ENCODE measurements at regions not wholly inside any gene's neighbourhood (a gene's known extent, or its start where the extent isn't known, plus 50 kb on each side); places are given as distances from the start of the nearest gene placed in this dataset.
"Not testable (repeated sequence)": the region's sequence is repeated elsewhere in the genome, so short reads cannot be mapped to it uniquely, and the experiment has no call there.

DNA sequence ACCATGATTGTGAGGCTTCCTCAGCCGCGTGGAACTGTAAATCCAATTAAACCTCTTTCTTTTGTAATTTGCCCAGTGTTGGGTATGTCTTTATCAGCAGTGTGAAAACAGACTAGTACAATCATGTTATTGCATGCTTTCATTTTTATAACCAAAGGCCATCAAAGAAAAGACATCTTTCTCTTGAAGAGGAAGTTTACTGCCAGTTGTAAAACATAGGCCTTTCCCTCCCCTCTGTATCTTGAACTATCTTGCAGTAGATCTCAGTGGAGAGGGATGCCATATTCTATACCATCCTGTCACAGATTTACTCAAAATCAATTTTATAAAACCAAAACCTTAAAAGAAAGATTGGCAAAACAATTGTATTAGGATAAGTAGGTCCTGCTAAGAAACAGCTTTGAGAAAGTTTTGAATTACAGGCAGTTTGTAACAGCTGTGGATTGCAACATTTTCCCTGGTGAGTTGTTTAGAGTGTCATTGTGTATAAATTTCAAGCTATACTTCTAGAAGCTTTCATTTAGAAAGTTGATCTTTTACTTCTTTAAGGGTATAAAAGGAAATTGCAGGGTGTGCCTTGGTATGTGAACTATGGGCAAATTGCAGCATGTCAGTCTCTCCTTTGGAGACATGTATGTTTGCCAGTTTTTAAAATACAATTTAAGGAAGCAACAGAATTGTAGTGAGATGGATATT is 128.0 kb downstream of the ATP23 start:
- DNase-seq, result no peak

DNA sequence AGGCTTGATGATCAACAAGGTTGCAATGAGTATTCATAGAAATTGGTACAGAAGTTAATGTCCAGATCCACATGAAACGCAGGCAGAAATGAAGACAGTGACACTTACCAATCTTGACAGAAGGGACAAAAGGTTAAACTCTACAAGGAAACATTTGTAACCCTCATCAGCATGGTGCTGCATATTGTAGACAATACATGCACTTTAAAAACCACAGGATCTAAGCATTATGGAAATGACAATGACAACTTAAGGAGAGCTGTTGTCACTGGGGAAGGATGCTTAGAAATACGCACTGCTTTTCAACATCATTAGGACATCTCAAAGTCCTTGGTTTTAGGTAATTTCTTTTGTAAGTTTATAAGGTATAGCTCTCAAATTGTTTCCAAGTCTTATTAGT is 130.6 kb downstream of the ATP23 start:
- DNase-seq, result no peak

DNA sequence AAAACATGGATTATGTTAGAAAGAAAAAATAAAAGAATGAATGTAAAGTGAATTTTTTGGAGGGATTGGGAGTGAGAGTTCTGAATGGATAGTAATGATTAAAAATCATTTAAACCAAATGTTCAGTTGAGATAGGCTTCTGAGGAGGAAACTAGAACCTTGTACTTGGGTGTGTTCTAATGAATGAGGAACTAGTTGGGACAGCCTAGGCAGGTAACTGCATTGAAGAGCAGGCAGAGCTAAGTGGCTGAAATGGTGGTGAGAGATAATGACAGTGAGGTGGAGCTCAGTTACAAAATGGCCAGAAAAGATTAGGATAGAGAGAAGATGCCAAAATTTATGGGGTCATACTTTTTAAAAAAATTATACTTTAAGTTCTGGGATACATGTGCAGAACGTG is 132.9 kb downstream of the ATP23 start:
- no peak for DNase-seq

DNA sequence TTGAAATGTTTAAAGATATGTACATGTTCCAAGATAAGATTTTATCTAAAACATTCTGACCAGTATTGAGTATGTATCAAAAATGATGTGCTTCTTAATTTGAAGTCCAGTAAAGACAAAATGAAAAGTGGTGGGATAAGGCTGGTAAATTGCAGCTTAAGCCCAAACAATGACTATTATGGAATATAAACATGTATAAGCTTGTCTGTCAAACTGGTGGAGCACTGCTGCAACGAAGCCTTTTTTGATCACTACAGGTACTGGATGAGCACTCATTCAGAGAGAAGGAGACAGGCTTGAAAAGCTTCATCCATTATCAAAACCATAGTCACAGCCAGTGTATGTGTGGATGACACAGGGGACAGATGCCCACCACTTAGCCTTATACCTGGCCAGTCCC is 138.4 kb downstream of the ATP23 start:
- no peak for DNase-seq

DNA sequence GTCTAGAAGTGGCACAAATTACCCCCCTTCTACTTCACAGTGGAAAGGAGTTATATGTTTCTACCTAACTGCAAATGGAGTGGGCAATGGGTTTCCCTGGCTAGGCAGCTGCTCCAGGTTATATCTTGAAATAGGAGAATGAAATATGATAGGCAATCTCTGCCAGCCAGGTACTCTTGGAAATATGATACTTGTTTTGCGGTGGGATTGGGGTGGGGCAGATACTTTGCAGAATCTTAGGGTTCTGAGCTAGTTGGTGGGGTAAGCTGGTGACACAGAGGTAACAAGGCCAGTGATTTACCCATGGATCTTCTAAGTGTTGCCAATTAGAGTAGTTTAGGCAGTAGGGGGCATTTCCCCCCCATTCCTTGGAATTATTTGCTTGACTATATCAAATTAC is 140.1 kb downstream of the ATP23 start:
- peak; percentile 3 for DNase-seq

DNA sequence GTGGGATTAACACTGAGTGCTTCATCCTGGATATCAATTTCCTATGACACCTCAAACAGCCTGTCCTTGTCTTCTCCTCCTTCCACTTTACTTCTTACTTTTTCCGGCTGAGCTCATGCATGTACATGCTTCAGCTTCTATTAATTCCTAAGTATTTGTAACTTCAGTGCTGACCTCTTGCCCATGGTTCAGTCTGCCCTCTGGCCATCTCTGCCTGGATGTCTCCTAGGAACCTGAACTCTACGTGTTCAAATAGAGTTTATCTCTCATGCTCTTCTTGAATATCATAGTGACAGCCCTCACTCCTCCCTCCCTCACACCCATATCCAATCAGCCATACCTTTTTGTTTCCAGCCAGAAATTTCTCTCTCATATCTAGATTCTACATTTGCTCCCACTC is 141.6 kb downstream of the ATP23 start:
- DNase-seq, result no peak

DNA sequence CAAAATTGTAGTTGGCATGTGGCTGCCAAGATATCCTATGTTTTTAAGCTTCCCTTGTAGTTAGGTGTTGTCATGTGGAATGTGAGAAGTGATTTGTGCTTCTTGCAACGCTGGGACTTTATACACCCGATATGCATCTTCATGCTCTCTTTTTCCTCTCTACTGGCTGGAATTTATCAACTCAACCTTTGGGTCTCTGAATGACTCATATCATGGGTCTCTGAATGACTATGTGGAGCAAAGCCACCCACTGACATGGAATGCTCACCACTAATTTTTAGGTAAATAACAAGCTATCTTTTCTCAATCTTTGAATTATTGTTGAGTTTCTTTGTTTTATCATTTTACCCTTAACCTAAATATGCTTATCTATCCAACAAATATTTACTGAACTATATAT is 144.6 kb downstream of the ATP23 start:
- no peak for DNase-seq

DNA sequence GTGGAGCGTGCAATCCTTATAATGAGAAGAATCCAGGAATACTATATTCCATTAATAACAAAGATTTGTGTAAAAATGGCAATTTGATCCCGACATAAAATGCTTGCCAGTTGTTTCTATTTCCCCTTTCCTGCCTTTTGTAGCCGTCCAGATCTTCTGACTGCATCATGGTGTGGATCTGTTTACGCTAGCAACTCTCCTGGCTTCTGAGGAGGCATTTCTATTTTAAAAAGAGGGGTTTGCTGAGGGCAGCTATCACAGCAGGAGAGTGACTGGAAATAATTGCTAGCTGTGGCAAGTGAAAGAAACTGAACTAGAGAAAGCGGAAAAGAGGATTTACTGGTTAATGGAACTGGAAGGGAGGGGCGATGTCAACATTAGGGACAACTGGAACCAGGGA is 145.6 kb downstream of the ATP23 start:
- DNase-seq, result no peak

DNA sequence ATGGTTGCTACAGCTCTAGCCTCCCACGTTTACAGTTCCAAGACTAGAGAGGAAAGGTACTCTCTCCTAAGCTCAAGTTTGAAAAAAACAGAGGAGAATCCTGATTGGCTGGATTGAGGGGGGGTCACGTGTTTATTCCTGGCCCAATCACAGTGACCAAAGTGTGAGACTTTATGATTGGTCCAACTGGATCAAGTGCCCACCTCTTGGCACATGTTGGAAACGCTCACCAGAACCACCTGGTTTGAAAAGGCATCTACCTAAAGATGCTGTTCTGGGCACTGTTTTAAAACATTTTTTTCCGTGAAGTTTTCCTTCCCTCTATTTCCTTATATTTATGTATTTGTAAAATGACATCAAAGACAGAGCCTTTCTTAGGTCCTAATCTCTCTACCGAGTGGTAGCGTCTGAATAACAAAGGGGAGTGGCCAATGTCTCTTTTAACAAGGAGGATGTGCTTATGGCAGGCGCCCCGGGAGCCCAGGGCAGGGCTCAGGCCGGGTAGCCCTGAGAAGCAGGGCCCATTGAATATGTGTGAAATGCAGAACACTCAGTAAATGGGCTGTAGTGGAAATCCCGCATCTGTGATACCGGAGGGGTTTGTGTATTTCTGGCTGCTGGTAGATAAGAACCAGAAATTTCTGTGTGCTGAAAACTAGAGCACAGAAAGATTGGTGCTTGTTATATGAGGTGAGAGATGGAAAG is 146.2 kb downstream of the ATP23 start:
- no peak for DNase-seq

DNA sequence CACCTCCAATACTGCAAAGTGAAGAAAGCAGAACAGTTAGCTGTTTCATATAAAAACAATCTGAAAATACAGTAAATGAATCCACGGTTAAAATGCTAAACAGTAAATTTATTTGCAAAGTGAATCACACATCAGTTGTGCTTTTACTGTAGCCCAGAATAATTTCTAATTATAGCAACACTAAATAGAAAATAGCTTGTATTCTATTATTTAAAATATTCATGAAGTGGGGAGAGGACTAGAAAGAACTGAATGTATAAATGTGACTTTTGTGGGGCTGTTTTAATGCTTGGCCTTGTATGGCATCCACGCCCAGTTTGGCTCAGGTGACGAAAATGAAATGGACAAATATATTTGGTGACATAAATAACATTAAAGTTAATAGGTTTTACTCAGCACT is 148.2 kb downstream of the ATP23 start:
- no peak for DNase-seq

DNA sequence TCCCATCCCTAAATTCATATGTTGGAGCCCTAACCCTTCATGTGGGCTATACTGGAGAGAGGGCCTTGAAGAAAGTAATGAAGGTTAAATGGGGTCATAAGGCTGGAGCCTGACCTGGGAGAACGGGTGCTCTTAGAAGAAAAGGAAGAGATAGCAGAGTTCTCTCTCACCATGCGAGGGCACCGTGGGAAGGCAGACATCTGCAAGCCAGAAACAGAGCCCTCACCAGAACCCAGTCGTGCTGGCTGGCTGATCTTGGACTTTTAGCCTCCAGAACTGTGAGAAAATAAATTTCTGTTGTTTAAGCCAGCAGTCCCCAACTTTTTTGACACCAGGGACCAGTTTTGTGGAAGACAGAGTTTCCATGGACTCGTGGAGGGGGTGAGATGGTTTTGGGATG is 149.3 kb downstream of the ATP23 start:
- no peak for DNase-seq

DNA sequence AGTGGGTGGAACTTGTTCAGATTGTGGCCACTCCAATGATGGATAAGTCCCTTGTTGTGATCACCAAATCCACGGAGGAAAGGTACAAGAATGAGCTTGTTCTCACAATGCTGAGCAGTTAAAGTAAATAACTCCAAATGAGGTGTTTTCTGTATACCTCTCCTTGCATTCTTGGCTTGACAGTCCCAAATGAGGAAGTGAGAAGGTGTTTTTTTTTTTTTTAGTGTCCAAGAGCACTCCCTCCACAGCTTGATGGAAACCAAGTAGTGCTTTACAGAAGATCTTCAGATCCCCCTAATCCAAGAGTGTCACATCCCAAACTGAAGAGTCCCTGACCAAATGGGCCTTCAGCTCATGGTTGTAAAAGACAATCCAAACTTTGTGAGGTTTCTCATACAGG is 153.6 kb downstream of the ATP23 start:
- no peak for DNase-seq

DNA sequence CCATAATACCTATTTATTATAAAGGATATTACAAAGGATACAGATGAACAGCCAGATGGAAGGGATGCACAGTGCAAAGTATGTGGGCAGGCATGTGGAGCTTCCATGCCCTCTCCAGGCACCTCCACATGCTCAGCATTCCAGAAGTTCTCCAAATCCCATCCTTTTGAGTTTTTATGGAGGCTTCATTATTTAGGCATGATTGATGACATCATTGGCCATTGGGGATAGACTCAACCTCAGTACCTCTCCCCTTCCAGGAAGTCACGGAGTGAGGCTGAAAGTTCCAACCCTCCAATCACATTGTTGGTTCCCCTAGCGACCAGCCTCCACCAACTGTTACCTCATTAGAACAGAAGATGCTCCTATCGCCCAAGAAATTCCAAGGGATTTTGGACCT is 156.4 kb downstream of the ATP23 start:
- DNase-seq, result no peak

DNA sequence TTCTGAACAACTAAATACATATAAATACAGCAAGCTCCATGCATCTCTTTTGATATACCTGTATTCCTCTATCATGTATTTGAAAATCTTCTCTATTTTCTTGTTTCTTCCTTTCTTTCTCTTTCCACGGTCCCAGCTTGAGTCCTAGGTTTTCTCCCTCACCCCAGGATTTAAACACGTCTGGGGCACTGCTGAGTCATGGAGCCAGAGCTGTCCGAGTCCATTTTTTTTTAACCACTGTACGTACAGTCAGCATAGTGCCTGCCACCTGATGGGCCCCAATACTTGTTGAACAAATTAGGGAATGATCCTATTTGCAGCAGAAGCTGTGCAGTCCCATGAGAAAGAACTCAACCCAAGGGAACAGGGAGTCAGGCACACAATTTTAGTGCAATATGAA is 158.1 kb downstream of the ATP23 start:
- DNase-seq, result no peak

DNA sequence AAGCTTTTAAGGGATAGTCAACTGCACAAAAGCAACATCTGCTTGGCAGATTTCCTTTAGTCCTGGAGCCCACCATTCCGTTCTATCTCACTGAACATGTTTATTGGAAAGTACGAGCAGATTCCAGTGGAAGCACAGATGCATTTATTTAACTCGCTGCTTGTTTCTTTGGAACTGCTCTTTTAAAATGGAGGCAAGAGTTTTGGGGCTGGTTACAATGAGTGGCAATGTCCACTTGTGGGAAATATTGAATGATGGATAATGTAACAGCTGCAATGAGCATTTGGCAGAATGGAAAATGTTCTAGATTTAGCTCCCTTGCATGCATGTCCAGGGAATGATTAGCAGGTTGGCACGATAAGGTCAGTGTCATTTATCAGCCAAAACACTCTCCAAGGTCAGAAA is 163.0 kb downstream of the ATP23 start:
- DNase-seq, result no peak

DNA sequence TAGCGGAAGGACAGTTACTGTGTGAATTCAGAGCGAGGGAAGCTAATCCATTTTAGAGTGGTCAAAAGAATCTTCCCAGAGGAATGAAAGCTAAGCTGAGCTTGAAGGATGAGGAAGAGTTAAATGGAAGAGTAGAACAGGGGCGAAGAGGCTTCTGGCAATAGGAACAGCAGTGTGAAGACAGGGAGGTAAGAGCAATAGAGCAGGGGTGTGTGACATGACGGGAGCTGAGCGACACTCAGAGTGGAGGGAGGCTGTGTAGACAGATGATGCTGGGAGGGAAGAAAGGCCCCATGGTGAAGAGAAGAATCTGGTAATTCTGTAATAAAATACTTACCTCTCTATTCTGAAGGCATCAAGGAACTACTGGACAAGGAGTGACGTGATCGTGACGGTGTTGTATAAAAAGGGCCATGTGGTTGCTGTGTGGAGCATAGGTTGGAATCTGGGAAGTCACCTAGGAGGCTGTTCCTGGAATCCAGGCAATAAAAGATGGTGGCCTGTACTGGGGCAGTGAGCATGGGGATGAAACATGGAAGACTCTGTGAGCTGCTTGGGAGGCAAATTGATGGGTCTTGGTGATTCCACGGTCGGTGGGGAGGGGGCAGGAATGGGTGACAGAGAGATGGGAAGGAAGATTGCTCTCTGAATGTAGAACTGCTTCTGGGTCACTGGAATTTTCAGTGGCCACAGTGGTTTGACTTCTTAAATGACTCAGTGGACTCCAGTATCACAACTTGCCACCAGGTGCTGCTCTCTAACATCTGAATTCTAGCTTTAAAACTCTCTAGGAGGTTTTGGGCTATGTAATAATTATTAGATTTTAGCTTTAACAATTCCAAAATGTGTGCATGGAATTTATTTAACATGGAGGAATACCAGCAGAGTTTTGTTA is 164.1 kb downstream of the ATP23 start:
- no peak for DNase-seq

DNA sequence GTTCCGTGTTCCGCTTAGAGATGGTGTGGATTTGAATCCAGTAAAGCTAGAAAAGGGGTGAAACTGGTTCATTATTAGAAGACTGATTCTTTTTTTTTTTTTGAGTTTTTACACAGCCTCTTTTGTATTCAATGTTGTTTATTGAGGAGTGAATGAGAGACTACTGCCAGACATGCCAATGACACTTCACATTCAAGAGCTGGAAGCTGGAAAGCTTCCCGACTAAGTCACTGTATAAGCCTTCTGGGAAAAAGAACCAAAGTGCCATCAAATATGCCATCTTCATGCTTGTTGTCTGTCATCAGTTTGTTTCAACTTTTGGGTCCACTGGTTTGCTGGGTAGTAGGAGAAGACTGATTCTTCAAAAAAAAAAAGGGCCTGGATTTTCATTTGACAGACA is 164.8 kb downstream of the ATP23 start:
- no peak for DNase-seq

DNA sequence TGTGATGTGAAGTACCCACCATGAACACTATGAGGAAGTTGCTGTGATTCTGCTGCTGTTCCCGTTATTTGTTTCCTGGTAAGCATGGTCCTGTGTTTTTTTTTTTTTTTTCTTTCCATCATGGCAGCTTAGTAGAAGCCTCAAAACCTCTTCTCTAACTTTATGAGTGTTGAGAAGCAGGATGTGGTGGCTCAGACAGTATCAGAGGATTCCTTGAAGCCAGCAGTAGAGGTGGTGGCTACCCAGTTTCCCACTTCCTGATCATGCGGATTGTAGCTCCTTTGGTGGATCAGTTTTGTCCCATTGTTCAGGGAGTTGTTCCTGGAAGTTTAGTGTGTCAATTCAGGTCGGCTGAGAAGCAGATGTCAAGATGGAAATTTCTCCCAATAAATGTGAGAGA is 175.8 kb downstream of the ATP23 start:
- DNase-seq, result no peak

DNA sequence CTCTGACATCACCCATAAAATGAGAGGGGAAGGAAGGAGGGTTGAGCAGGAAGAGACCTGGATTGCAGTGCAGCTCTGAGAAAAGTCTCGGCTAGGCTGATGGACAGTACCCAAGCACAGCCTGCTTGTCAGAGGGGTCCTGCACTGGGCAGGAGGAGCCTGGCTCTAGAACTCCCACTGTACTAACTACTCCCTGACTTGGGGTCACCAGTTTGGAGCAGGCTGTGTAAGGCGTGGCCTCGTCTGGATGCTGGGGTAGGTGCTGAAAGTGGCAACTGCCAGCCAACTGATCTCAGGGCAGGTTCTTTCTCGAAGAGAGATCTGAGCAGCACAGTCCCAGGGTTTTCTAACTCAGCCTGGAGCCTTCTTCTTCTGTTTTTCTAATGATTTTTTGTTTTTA is 176.3 kb downstream of the ATP23 start:
- DNase-seq, result no peak

DNA sequence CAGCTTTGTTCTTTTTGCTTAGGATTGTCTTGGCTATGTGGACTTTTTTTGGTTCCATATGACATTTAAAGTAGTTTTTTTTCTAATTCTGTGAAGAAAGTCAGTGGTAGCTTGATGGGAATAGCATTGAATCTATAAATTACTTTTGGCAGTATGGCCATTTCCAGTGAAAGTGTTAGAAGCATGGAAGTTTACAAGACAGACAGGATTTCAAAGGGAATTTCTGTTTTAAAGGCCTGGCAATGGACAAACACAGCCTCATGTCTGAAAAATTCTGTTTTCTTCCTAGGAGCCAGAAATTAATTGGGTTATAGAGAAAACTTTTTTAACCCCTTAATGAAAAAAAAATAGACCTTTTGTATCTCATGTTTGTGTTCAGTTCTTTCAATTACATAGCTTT is 184.4 kb downstream of the ATP23 start:
- DNase-seq, result not testable (repeated sequence)

DNA sequence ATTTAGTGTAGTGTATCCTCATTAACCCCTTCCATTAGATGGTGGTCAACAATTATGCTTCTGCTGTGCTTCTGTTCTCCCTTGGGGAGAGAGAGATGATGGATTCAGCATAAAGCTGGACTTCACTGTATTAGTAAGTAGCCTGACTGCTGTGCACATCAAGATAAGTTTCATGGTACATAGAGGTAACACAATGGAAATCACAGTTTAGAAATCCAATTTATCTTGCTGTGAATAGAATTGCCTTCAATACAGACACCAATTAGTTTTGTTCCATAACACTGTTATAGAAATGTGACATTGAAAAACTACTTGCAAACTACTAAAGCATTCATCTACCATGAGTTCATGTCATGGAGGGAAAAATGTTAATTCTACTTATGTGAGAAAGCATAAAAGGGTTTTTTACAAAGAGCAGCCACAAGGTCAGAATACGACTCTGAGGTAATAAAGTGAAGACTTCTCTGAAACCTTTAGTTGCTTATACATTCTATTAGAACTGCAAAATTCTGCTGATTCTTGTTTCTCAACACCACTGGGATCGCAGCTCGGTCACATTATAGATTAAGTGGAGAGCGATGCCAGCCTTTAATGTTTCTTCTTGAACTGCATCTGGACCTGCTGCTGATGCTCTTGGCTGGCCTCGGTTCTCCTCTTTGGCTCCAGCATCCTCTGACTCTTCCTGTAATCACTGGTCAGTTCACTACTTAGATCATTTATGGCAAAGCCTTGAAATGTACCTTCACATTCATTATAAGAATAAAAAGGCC is 190.8 kb downstream of the ATP23 start:
- DNase-seq, result no peak

DNA sequence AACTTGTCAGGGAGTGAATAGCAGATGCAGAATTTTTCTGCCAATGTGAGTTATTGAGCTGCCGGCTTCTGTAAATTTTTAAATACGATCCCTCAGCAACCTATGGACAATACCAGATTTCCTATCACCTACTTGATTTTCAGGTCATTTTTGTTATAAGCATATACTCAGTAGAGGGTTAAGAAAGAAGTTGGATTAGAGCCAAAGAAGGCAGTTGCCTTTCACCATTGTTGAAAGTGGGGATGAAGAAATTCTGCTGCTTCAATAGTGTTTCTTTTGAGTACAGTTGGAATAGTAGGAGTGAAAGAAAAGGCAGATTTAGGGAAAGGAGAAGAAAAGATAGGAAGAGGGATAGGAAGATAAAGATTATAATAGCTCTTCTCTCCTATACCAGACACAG is 197.1 kb downstream of the ATP23 start:
- no peak for DNase-seq

DNA sequence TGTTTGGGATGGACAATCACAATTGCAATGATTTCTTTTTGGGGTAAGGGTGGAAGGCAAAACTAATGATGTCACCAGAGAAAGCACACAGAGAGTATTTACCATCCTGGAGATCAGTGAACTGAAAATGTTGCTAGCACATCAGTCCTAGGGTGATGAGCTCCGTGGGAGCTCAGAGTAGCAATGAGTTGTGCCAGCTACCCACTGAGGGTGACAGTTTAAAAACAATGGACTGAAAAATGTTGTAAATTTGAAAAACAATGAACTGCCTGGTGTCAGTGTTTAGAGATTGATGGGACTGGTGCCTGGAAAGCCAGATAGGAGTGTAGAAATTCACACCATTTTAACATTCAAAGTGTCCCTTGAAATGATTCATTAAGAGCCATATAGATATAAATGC is 198.5 kb downstream of the ATP23 start:
- DNase-seq, result no peak
